ENCODE measurements at regions not wholly inside any gene's neighbourhood (a gene's known extent, or its start where the extent isn't known, plus 50 kb on each side); places are given as distances from the start of the nearest gene placed in this dataset.

GRCh38 chr13:69648340-69649062 lies 459.1 kb upstream of the ATXN8OS start:
- TF ChIP-seq CTCF (IDR thresholded peaks at IDR 0.05; ENCODE audit: low read length) (no peak), EZH2 (optimal IDR thresholded peaks at IDR 0.05; ENCODE audit: low read depth, low read length) (no peak), EZH2phosphoT487 (IDR thresholded peaks at IDR 0.05; ENCODE audit: low read length) (no peak)
